Panc1 (cell line): ENCODE measurements at regions not wholly inside any gene's neighbourhood (a gene's known extent, or its start where the extent isn't known, plus 50 kb on each side); places are given as distances from the start of the nearest gene placed in this dataset.

Experiments
- POLR2AphosphoS5 ChIP-seq: IDR thresholded peaks from 2 replicates; pipeline ENCODE4 v1.6.1; 2012; ENCODE audit warnings: mild to moderate bottlenecking, low read depth, low read length, moderate library complexity
- SIN3A ChIP-seq: IDR thresholded peaks from 2 replicates; pipeline ENCODE4 v1.6.1; 2012; ENCODE audit warnings: low read depth, mild to moderate bottlenecking, low read length, moderate library complexity, borderline replicate concordance; ENCODE audit not compliant: insufficient read depth
- TCF7L2 ChIP-seq: IDR thresholded peaks from 2 replicates; pipeline ENCODE4 v1.6.1; 2011; ENCODE audit warnings: mild to moderate bottlenecking, low read depth, low read length, inconsistent platforms
- TF ChIP-seq, protein P1 (sequence below): fragments of 450-650 bp; IDR thresholded peaks from 2 replicates; pipeline ENCODE4 v1.5.1; 2017; ENCODE audit warnings: mild to moderate bottlenecking
- TF ChIP-seq, protein P2 (sequence below), 2 experiments: IDR thresholded peaks; 2 replicates each; pipeline ENCODE4 v1.6.1; 2011 to 2012; ENCODE audit warnings: low read depth in 2 of 2, control low read depth in 1 of 2, low read length in 1 of 2, mild to moderate bottlenecking in 1 of 2, moderate library complexity in 1 of 2; ENCODE audit not compliant: insufficient read depth in 1 of 2

DNA sequence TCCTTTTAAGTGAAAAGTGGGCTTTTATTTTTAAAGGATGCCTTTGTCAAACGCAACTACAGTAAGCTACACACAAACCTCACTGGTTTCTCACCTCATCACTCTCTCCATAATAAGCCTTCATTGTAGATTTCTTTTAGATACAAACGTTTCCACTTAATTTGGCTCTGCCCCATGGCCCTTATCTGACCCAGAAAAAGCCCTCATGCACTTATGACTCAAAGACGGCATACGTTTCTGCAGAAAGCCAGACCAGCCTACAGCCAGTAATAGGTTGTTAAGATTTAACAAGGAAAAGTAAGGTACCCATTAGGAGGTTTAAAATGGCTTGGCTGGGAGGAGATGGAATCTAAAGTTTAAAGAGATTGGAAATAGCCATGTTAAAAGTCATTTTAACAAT, 914.6 kb upstream of the INTU start:
- TF ChIP-seq, protein P1, sequence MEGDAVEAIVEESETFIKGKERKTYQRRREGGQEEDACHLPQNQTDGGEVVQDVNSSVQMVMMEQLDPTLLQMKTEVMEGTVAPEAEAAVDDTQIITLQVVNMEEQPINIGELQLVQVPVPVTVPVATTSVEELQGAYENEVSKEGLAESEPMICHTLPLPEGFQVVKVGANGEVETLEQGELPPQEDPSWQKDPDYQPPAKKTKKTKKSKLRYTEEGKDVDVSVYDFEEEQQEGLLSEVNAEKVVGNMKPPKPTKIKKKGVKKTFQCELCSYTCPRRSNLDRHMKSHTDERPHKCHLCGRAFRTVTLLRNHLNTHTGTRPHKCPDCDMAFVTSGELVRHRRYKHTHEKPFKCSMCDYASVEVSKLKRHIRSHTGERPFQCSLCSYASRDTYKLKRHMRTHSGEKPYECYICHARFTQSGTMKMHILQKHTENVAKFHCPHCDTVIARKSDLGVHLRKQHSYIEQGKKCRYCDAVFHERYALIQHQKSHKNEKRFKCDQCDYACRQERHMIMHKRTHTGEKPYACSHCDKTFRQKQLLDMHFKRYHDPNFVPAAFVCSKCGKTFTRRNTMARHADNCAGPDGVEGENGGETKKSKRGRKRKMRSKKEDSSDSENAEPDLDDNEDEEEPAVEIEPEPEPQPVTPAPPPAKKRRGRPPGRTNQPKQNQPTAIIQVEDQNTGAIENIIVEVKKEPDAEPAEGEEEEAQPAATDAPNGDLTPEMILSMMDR, result no peak
- TF ChIP-seq, protein P2, sequence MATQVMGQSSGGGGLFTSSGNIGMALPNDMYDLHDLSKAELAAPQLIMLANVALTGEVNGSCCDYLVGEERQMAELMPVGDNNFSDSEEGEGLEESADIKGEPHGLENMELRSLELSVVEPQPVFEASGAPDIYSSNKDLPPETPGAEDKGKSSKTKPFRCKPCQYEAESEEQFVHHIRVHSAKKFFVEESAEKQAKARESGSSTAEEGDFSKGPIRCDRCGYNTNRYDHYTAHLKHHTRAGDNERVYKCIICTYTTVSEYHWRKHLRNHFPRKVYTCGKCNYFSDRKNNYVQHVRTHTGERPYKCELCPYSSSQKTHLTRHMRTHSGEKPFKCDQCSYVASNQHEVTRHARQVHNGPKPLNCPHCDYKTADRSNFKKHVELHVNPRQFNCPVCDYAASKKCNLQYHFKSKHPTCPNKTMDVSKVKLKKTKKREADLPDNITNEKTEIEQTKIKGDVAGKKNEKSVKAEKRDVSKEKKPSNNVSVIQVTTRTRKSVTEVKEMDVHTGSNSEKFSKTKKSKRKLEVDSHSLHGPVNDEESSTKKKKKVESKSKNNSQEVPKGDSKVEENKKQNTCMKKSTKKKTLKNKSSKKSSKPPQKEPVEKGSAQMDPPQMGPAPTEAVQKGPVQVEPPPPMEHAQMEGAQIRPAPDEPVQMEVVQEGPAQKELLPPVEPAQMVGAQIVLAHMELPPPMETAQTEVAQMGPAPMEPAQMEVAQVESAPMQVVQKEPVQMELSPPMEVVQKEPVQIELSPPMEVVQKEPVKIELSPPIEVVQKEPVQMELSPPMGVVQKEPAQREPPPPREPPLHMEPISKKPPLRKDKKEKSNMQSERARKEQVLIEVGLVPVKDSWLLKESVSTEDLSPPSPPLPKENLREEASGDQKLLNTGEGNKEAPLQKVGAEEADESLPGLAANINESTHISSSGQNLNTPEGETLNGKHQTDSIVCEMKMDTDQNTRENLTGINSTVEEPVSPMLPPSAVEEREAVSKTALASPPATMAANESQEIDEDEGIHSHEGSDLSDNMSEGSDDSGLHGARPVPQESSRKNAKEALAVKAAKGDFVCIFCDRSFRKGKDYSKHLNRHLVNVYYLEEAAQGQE (IDR thresholded peaks at IDR 0.05; ENCODE audit: insufficient read depth in 1 of 2, low read depth in 2 of 2, low read length in 1 of 2), result no peak
- no peak for TF ChIP-seq POLR2AphosphoS5
- no peak for TF ChIP-seq TCF7L2
- TF ChIP-seq SIN3A, result no peak
